ENCODE measurements at regions not wholly inside any gene's neighbourhood (a gene's known extent, or its start where the extent isn't known, plus 50 kb on each side); places are given as distances from the start of the nearest gene placed in this dataset.

DNA sequence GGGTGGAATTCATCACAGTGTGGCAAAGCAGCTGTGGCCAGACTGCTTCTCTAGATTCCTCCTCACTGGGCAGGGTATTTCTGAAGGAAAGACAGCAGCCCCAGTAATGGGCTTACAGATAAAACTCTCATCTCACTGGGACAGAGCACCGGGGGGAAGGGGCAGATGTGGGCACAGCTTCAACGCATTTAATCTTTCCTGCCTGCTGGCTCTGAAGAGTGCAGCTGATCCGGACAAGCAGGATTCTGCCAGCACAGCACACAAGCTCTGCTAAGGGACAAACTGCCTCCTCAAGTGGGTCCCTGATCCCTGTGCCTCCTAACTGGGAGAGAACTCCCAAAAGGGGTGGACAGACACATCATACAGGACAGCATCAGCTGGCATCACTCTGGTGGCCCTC, 779.9 kb upstream of the CNTNAP5 start:
- TF ChIP-seq POLR2AphosphoS5 (IDR thresholded peaks at IDR 0.05): no peak
- TF ChIP-seq POLR2A (IDR thresholded peaks at IDR 0.05): no peak
- TF ChIP-seq, protein P1, sequence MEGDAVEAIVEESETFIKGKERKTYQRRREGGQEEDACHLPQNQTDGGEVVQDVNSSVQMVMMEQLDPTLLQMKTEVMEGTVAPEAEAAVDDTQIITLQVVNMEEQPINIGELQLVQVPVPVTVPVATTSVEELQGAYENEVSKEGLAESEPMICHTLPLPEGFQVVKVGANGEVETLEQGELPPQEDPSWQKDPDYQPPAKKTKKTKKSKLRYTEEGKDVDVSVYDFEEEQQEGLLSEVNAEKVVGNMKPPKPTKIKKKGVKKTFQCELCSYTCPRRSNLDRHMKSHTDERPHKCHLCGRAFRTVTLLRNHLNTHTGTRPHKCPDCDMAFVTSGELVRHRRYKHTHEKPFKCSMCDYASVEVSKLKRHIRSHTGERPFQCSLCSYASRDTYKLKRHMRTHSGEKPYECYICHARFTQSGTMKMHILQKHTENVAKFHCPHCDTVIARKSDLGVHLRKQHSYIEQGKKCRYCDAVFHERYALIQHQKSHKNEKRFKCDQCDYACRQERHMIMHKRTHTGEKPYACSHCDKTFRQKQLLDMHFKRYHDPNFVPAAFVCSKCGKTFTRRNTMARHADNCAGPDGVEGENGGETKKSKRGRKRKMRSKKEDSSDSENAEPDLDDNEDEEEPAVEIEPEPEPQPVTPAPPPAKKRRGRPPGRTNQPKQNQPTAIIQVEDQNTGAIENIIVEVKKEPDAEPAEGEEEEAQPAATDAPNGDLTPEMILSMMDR (IDR thresholded peaks at IDR 0.05): no peak
- no peak for TF ChIP-seq EP300 (IDR thresholded peaks at IDR 0.05)
